ENCODE measurements at regions not wholly inside any gene's neighbourhood (a gene's known extent, or its start where the extent isn't known, plus 50 kb on each side); places are given as distances from the start of the nearest gene placed in this dataset.

DNA sequence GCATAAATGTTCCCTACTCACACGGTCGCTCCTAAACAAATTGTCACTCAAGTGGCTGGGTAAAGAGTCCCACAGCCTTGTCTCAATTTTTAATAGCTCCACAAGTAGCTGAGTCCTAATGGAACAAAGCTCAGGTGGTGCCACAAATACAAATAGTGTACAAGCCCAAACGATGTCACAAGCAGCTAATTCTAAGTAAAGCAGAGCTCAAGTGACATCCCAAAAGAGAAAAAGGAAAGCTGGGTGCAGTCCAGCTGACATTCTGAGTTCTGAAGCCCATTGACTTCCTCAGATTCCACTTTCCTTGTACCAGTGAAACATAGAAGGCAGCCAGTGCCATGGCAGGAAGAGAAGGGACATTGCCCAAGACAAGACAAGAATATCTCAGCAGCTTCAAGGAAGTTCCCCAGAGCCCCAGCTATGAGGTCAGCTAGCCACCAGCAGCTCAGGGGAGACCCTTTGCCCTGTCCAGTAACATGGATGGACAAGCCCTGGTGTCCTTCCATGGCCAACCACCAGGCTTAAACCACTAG is 231.2 kb upstream of the SGCD start:
- DNase-seq: no peak

DNA sequence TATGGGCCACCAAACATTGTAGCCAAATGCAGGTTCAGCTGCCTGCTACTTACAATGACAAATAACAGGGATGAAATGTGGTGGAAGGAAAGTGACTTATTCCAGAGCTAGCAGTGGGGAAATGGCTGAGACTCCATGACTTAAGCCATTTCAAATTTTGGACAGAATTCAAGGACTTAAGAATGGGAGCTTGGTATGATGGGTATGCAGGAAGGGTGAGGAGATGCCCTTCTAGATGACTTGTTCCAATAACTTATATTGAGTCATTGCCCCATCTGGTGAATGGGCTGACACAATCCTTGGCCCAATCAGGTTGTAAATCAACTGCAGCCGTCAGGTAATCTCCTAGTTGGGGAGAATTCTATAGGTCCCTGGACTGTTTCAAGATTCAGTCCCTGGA is 230.7 kb upstream of the SGCD start:
- DNase-seq: no peak

- DNase-seq: no peak
These were observed 223.6 kb upstream of the SGCD start for GRCh38 chr5:156103155-156103885.

DNA sequence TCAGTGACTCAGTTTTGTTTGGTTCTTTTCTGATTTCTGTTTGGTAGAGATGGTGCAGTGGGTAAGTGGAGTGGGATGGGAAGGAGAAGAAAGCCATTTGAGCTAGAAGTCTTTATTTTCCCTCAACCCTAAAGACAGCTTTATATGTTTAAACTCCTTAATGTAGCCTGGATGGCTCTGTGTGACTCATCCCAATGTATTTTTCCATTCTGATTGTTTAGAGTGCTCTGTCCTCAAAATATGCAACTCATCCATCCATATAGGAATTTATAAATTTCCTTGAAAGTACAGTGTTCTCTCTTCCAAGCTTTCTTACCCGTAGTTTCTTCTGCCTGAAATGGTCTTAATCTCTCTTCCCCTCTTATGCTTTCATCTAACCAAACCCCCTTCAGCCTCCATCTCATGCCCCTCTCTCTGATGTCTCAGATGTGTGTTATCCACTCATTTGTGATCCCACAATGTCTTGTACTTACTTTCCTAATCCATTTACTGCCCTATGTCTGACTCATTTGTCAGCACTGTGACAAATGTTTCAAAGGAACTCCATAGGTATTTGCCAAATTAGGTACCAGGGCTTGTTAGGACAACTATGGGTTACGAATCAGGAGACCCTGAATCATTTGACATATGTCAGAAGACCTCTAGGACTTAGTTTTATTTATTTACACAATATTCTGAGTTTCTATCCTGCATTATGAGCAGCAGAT is 217.5 kb upstream of the SGCD start:
- no peak for DNase-seq

GRCh38 chr5:156119692-156120091 is 207.3 kb upstream of the SGCD start:
- no peak for DNase-seq

GRCh38 chr5:156120777-156121176 is 206.2 kb upstream of the SGCD start:
- DNase-seq: no peak

GRCh38 chr5:156121234-156121633 is 205.7 kb upstream of the SGCD start:
- DNase-seq: no peak

- no peak for DNase-seq
These were observed 205.1 kb upstream of the SGCD start for GRCh38 chr5:156121882-156122281.

DNA sequence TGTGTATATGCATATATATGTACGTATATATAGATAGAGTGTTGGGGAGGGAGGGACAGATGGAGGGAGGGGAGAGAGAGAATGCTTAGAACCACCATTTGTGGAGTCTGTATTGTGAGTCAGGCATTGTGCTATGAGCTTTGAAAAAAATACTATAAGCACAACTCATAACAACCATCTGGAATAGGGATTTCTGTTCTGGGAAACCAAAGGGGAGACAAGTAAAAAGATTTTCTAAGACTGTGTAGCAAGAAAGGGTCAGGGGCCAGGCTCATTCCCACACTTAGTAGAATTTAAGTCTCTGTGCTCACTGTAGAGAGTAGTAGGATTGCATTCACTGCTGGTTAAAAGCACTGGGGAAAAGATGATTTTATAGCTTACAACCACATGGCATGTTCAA is 202.3 kb upstream of the SGCD start:
- no peak for DNase-seq

GRCh38 chr5:156125118-156125517 is 201.8 kb upstream of the SGCD start:
- no peak for DNase-seq

DNA sequence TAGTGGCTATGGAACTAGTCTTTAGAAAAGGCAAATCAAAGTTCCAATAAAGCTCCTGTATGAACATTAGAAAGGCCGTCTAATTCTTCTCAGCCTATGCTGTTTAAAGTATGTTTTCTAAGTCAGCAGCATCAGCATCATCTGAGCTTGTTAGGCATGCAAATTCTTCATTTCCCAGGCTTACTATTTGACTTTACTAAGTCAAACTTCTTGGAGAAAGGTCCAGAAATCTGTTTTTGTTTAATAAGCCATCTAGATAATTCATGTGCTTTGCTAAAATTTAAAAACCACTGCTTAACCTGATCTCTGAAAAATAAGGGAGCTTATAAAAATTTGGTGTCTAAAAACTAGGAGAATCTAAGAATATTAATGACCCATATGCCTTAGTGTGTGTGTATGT is 200.2 kb upstream of the SGCD start:
- DNase-seq: no peak

DNA sequence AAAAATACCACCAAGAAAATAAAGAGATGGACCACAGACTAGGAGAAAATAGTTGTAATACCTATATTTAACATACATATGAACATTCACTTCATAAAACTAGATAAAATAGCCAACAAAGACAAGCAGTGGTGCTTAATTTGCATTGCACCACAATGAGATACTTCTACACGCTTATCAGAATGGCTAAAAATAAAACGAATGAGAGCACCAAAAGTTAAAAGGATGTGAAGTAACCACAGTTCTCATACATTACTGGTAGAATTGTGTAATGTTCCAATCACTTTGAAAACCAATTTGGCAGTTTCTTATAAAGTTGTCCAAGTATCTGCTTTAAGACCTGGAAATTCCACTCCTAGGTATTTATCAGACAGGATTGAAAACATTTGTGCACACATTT is 198.9 kb upstream of the SGCD start:
- DNase-seq: no peak

GRCh38 chr5:156134216-156134615 is 192.7 kb upstream of the SGCD start:
- no peak for DNase-seq

GRCh38 chr5:156135531-156135930 is 191.4 kb upstream of the SGCD start:
- DNase-seq: no peak

- DNase-seq: no peak
These were observed 189.7 kb upstream of the SGCD start for GRCh38 chr5:156137071-156137869.

DNA sequence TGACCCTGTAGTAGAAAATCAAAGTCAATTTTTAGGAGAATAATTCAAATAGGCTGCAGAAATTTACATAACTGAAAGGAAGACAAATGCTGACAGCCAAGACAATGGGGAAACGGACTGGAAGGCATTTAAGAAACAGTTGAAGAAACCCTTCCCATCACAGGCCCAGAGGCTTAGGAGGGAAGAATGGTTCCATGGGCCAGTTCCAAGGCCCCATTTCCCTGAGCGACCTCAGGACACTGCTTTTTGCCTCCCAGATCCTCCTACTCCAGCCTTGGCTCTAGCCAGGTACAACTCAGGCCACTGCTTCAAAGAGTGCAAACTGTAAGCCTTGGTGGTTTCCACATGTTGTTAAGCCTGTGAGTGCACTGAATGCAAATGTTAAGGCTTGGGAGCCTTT is 184.1 kb upstream of the SGCD start:
- DNase-seq: no peak

- no peak for DNase-seq
These were observed 179.6 kb upstream of the SGCD start for GRCh38 chr5:156147261-156147943.

GRCh38 chr5:156147944-156148285 is 179.0 kb upstream of the SGCD start:
- no peak for DNase-seq

DNA sequence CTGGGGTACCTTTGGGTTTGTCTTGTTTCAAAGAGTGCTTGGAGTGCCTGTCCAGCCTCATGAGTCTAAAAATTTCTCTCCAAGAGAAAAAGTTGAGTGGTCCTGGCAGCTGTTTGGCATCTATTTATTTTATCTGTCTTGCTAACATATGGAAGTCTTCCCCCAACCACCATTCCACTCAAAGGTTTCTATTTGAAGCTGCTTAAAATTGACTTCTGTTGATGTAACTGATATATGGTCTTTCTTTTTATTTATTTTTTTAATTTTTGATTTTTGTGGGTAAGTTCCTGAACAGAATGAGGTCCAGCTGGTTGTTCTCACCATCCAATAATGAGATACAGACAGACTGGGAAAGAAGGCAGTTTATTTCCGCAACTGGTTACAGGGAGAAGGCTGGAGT is 178.7 kb upstream of the SGCD start:
- DNase-seq: no peak

GRCh38 chr5:156149213-156149612 is 177.8 kb upstream of the SGCD start:
- no peak for DNase-seq

- DNase-seq: no peak
These were observed 173.4 kb upstream of the SGCD start for GRCh38 chr5:156153602-156154001.

GRCh38 chr5:156154757-156155156 is 172.2 kb upstream of the SGCD start:
- no peak for DNase-seq

GRCh38 chr5:156155598-156155997 is 171.4 kb upstream of the SGCD start:
- no peak for DNase-seq
